GM11168 (cell line): ENCODE measurements at regions not wholly inside any gene's neighbourhood (a gene's known extent, or its start where the extent isn't known, plus 50 kb on each side); places are given as distances from the start of the nearest gene placed in this dataset.

Source experiments
- in situ Hi-C: fragments of 300-500 bp; cut with MboI; formaldehyde crosslinking; loops from one replicate; pipeline ENCODE4 v1.12.0; 2022; ENCODE audit warnings: low sequenced_read_pairs; ENCODE audit not compliant: unreplicated experiment

DNA sequence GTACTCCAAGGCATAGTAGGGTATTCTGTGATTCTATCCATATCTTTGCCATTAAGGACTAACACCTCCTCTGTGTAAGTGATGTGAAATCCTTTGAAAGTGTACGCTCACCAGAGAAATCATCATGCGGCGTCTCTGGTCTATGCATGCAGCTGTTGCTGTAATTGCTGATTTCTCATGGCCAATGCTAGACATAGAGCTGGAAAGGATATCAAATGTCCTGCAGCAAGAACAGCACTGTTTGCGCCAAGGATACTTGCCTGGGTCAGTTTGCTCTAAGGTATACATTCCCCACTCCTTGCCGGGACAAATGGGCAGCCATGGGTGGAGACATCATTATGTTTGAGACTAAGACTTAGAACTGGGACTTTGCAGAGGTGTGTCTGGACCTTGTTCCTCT, 896.4 kb downstream of the BCL11B start:
- in situ Hi-C loops, result no loop called here

- in situ Hi-C loops, result no loop called here
These were observed 892.2 kb downstream of the BCL11B start for GRCh38 chr14:98379830-98380229.

DNA sequence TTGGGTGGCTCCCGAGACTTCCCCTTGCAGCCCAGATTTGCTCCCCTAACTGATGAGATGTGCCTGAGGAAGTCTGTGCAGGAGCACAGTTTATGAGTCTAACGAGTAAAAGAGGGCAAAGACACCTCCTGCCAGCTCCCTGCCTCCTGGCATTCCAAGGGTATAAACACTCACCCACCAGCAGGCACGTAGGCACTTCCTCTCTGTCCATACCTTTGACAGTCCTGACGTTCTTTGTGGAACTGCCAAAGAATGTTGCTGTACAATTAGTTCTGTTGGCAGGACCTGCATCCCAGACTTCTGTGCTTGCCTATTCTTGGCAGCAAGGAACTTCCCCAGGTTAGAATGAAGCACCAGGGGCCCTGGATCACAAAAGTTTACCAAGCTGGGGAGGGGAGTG, 889.3 kb downstream of the BCL11B start:
- in situ Hi-C loops, result no loop called here

GRCh38 chr14:98385851-98386250, 886.1 kb downstream of the BCL11B start:
- in situ Hi-C loops, result no loop called here

DNA sequence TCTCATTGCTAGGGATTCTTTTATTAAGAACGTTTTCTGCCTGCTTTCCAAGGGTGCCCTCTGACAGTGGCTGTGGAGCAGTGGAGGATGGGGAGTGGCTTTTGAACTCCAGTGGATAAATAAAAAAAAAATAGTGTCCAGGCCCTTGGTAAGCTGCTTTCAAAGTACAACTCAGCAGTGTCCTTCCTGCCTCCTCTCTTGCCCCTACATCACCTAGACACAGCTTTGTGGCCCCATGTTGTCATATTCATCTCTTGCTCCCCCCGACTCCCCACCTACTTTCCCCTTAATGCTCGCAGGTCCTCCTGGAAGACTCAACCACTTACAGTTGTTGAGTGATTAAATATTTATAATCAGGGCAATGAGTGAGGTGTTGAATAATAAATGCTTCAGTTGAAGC, 880.9 kb downstream of the BCL11B start:
- in situ Hi-C loops, result no loop called here

GRCh38 chr14:98393527-98393926, 878.5 kb downstream of the BCL11B start:
- in situ Hi-C loops, result no loop called here

- in situ Hi-C loops, result no loop called here
These were observed 867.2 kb downstream of the BCL11B start for GRCh38 chr14:98404811-98405210.

DNA sequence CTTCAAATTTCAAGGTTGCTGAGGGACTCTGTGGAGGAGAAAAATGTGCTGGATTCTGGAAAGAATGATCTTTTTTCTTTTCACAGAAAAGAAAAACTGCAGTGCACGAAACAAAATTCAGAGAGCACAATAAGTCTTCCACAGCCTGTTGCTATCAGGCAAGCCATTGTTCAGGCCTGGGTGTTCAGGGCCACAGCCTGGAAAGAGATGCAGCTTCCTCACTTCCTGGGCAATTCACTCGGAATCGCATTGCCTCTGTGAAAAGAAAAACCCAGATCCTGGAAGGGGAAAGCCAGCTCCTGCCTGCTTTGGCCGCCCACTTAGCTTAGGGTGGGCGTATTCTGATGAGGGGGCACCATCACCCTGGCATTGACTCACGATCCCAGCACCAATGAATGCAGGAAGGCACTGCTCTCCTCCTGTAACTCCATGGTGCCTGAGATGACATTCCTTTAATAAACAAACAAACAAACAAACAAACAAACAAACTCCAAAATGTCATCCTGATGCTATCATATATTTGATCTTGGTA, 863.9 kb downstream of the BCL11B start:
- in situ Hi-C loops, result no loop called here

DNA sequence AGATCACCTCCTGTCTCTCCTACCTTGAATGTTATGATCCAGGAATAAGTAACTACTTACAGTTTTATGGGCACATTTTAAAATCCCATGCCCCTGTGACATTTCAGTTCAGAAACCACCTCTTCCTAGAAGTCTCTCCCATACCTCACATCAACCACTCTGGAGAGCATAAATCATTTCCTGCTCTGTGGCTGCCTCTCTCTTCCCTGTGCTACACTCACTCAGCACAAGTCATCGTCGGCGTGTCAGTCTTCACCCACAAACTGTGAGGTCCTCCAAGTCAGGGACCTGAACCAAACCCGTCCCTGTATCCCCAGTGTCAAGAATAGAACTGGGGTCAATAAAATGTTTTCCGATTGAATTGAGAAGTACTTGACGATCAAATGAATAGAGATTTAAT, 863.3 kb downstream of the BCL11B start:
- in situ Hi-C loops, result no loop called here

DNA sequence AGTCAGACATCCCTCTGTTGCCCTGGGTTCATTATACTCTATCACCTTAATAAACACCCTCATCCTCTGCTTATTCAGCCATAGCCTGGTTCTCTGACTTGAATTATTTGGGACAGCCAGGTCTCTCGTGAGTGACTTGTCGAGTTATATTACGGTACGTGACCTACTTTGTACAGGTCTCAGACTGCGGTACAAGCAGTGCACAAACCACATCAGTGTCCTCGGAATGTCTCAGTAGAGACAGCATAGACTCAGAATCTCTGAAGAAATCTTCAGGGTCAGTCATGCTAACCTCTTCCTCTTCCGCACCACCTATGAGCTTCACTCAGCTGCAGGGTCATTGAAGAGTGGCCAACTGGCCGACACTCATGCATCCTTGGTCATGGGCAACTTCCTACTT, 860.8 kb downstream of the BCL11B start:
- in situ Hi-C loops, result no loop called here

GRCh38 chr14:98412431-98412830, 859.6 kb downstream of the BCL11B start:
- in situ Hi-C loops, result no loop called here

GRCh38 chr14:98415766-98416165, 856.2 kb downstream of the BCL11B start:
- in situ Hi-C loops, result no loop called here

GRCh38 chr14:98417001-98417400, 855.0 kb downstream of the BCL11B start:
- in situ Hi-C loops, result no loop called here

DNA sequence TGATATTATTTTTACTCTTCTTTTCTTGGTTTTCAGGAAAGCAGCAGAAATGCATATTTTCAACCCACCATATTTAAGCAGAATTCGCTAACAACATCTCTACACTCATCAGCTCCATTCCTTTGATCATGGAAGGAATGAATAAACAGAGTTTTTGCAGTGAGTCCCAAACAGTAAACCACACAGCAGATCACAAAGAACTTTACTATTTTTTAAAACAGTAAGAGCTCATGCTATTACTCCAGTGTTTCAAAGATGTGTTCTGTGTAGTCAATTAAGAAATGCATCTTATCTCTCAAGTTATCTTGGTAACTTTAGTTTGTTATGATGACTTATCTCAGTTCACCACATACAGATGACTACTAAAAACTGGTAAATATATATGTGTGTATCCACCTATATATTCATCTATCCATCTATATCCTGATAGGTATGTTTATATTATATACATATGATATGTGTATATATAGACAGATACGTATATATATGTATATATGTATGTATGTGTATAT, 843.5 kb downstream of the BCL11B start:
- in situ Hi-C loops, result no loop called here

GRCh38 chr14:98433436-98433835, 838.6 kb downstream of the BCL11B start:
- in situ Hi-C loops, result no loop called here

- in situ Hi-C loops, result no loop called here
These were observed 834.9 kb downstream of the BCL11B start for GRCh38 chr14:98437113-98437512.

DNA sequence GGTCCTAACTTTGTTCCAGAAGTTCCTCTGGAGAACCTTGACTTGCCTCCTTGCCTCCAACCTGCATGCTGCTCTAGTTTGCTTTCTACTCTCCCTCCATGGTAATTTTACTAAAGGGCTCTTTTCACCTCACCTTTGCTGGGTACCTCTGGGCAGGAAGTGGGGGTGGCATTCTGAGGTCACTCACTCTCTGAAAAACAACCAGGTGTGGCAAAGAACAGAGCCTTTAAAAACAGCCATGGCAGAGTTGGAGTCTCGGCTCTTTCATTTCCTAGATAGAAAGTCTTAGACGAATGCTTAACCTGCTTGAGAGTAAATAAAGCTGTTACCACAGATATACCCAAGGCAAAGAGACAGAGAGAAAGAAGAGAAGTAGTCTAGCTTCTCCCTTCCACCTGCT, 827.9 kb downstream of the BCL11B start:
- in situ Hi-C loops, result no loop called here

GRCh38 chr14:98445718-98446117, 826.3 kb downstream of the BCL11B start:
- in situ Hi-C loops, result no loop called here

DNA sequence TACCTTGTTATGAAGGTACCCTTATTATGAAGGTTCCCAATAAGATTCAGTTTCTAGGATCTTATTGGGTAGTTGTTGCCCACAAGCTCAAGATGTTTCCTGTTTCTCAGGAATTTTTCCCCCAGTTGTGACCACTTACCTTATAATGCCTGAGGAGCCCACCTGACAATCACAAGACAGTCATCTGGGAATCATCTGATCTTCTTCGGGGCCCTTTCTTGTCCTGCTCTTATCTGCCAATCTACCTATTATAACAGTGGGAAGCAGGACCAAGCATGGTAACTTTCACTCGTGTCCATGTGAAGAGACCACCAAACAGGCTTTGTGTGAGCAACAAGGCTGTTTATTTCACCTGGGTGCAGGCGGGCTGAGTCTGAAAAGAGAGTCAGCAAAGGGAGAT, 825.5 kb downstream of the BCL11B start:
- in situ Hi-C loops, result no loop called here

- in situ Hi-C loops, result no loop called here
These were observed 815.8 kb downstream of the BCL11B start for GRCh38 chr14:98456231-98456630.

- in situ Hi-C loops, result no loop called here
These were observed 813.3 kb downstream of the BCL11B start for GRCh38 chr14:98458702-98459101.

GRCh38 chr14:98462908-98463307, 809.1 kb downstream of the BCL11B start:
- in situ Hi-C loops, result no loop called here

- in situ Hi-C loops, result no loop called here
These were observed 805.2 kb downstream of the BCL11B start for GRCh38 chr14:98466807-98467206.
